ENCODE measurements at regions not wholly inside any gene's neighbourhood (a gene's known extent, or its start where the extent isn't known, plus 50 kb on each side); places are given as distances from the start of the nearest gene placed in this dataset.

- CTCF ChIA-PET = no interaction called here
- in situ Hi-C loops (cut with MboI) = loop anchor here (25.0 kb wide), 1 partner anchor 1397 kb away; the partner anchor contains the start of gene CNTN5
- WGBS (ENCODE audit: insufficient coverage, insufficient replicate concordance, low lambda C conversion rate, missing lambda C conversion rate) = 68% methylated on average over 4 of the region's 4 CpGs
Observed at GRCh38 chr11:97615546-97615945, 1225.7 kb downstream of the JRKL start.

GRCh38 chr11:97617031-97617430, 1227.2 kb downstream of the JRKL start:
- in situ Hi-C loops (cut with MboI) (loop anchor here (25.0 kb wide), 1 partner anchor 1395 kb away; the partner anchor contains the start of gene CNTN5), intact Hi-C loops (cut with micrococcal nuclease; ENCODE audit: unreplicated experiment) (no loop called here)
- ChIA-PET SMC1A (ENCODE audit: uncharacterized antibody, unreplicated experiment) (interaction anchor here (1.0 kb wide), 1 partner anchor 15 kb away, joined by 3 read pairs; no protein-coding TSS in a partner anchor), POLR2A (no interaction called here), CTCF (no interaction called here), RAD21 (ENCODE audit: unreplicated experiment) (no interaction called here)
- Histone ChIP-seq H3K9ac (ENCODE audit: control insufficient read depth, insufficient read depth, low read length) (no peak overlapping the region), H3K36me3 (ENCODE audit: control insufficient read depth in 2 of 2, insufficient read depth in 2 of 2, low read length in 1 of 2) (no peaks in the 10 kb centered on the region), H3K9me3 (replicated peaks; ENCODE audit: control insufficient read depth, insufficient read depth, low read length) (no peaks in the 10 kb centered on the region), H3K27ac (ENCODE audit: control insufficient read depth, insufficient read depth) (no peak overlapping the region), H3K27me3 (replicated peaks in 1 of 2; ENCODE audit: control insufficient read depth in 2 of 2, insufficient read depth in 2 of 2, low read length in 1 of 2) (no peaks in the 10 kb centered on the region), H2AFZ (ENCODE audit: control insufficient read depth, low read depth, low read length) (no peak overlapping the region), H4K20me1 (ENCODE audit: control insufficient read depth, insufficient read depth) (no peaks in the 10 kb centered on the region), H3K4me3 (no peak overlapping the region), H3K79me2 (ENCODE audit: control insufficient read depth, insufficient read depth, low read length) (no peaks in the 10 kb centered on the region), H3K4me1 (ENCODE audit: control insufficient read depth, insufficient read depth, low read length) (no peaks in the 10 kb centered on the region), H3K4me2 (ENCODE audit: control insufficient read depth, insufficient read depth) (no peak overlapping the region)
- BruUV-seq (replicated peaks) = no TSS peak
- FAIRE-seq (no peak), DNase-seq (ENCODE audit: low read depth, low spot score) (no peak), ATAC-seq (no peak)
- no peak for TF ChIP-seq ZZZ3 (IDR thresholded peaks at IDR 0.05; ENCODE audit: control insufficient read depth, insufficient read length, low read depth)
- no peak for TF ChIP-seq JUND (IDR thresholded peaks at IDR 0.05; ENCODE audit: low read depth, low read length)
- no peak for TF ChIP-seq SIN3A (IDR thresholded peaks at IDR 0.05; ENCODE audit: low read depth, low read length)
- no peak for TF ChIP-seq ASH2L (IDR thresholded peaks at IDR 0.05; ENCODE audit: borderline replicate concordance, low read depth)
- WGBS (ENCODE audit: insufficient coverage, insufficient replicate concordance, low lambda C conversion rate, missing lambda C conversion rate) = 11% methylated on average over 3 of the region's 3 CpGs

More at GRCh38 chr11:97615546-97615945, 1225.7 kb downstream of the JRKL start:
- H3K27ac ChIP-seq (ENCODE audit: control insufficient read depth, insufficient read depth) = no peak overlapping the region
- intact Hi-C loops (cut with micrococcal nuclease; ENCODE audit: unreplicated experiment) = no loop called here
- H3K4me2 ChIP-seq (ENCODE audit: control insufficient read depth, insufficient read depth) = no peak overlapping the region
- no peaks in the 10 kb centered on the region for H4K20me1 ChIP-seq (ENCODE audit: control insufficient read depth, insufficient read depth)
- no peaks in the 10 kb centered on the region for H3K4me1 ChIP-seq (ENCODE audit: control insufficient read depth, insufficient read depth, low read length)
- no TSS peak for BruUV-seq (replicated peaks)
- no peak for DNase-seq (ENCODE audit: low read depth, low spot score)
- ChIA-PET POLR2A (no interaction called here), RAD21 (ENCODE audit: unreplicated experiment) (no interaction called here), SMC1A (ENCODE audit: uncharacterized antibody, unreplicated experiment) (interaction anchor here (1.0 kb wide), 1 partner anchor 10 kb away, joined by 3 read pairs; no protein-coding TSS in a partner anchor)
- H2AFZ ChIP-seq (ENCODE audit: control insufficient read depth, low read depth, low read length) = no peak overlapping the region
- no peaks in the 10 kb centered on the region for H3K79me2 ChIP-seq (ENCODE audit: control insufficient read depth, insufficient read depth, low read length)
- H3K9ac ChIP-seq (ENCODE audit: control insufficient read depth, insufficient read depth, low read length) = no peak overlapping the region
- H3K27me3 ChIP-seq (replicated peaks in 1 of 2; ENCODE audit: control insufficient read depth in 2 of 2, insufficient read depth in 2 of 2, low read length in 1 of 2) = no peaks in the 10 kb centered on the region
- H3K4me3 ChIP-seq = no peak overlapping the region
- no peak for FAIRE-seq
- no peaks in the 10 kb centered on the region for H3K9me3 ChIP-seq (replicated peaks; ENCODE audit: control insufficient read depth, insufficient read depth, low read length)
- no peak for TF ChIP-seq FOXM1 (IDR thresholded peaks at IDR 0.05; ENCODE audit: low read depth, low read length)
- H3K36me3 ChIP-seq (ENCODE audit: control insufficient read depth in 2 of 2, insufficient read depth in 2 of 2, low read length in 1 of 2) = no peaks in the 10 kb centered on the region
- no peak for ATAC-seq

Data from GM12878 (cell line).